Liver (tissue), 7 donors: ENCODE measurements at regions not wholly inside any gene's neighbourhood (a gene's known extent, or its start where the extent isn't known, plus 50 kb on each side); places are given as distances from the start of the nearest gene placed in this dataset.

Experiments
- DNase-seq: peaks from one replicate; pipeline ENCODE4 v3.0.0-alpha.2; 2017; ENCODE audit warnings: low spot score
- H3K27ac ChIP-seq, 2 donors: one replicate each; pipeline ENCODE4 v1.7.0; 2013; ENCODE audit warnings: inconsistent platforms in 2 of 2, low read length in 2 of 2, control low read depth in 1 of 2, low read depth in 1 of 2, mild to moderate bottlenecking in 1 of 2
- H3K27me3 ChIP-seq, 4 donors: one replicate each; pipeline versions ENCODE4 v1.6.1 to v1.7.0; 2013; ENCODE audit warnings: low read length in 3 of 4, inconsistent platforms in 1 of 4, mild to moderate bottlenecking in 1 of 4, moderate library complexity in 1 of 4; ENCODE audit not compliant: control insufficient read depth in 4 of 4, insufficient read depth in 4 of 4
- H3K36me3 ChIP-seq, 4 donors: one replicate each; pipeline versions ENCODE4 v1.6.1 to v1.7.0; 2013; ENCODE audit warnings: low read length in 3 of 4, mild to moderate bottlenecking in 3 of 4, low read depth in 1 of 4, moderate library complexity in 1 of 4; ENCODE audit not compliant: control insufficient read depth in 4 of 4, insufficient read depth in 3 of 4
- H3K4me1 ChIP-seq, 4 donors: one replicate each; pipeline versions ENCODE4 v1.6.1 to v1.7.0; 2013; ENCODE audit warnings: low read length in 3 of 4, mild to moderate bottlenecking in 3 of 4, moderate library complexity in 1 of 4; ENCODE audit not compliant: control insufficient read depth in 4 of 4, insufficient read depth in 4 of 4
- H3K4me3 ChIP-seq, 3 donors: one replicate each; pipeline versions ENCODE4 v1.6.1 to v1.7.0; 2013; ENCODE audit warnings: low read length in 3 of 3, control low read depth in 1 of 3, low read depth in 1 of 3, mild to moderate bottlenecking in 1 of 3
- H3K9ac ChIP-seq, 2 donors: one replicate each; pipeline ENCODE4 v1.7.0; 2013; ENCODE audit warnings: low read length in 2 of 2, mild to moderate bottlenecking in 2 of 2, moderate library complexity in 2 of 2, control low read depth in 1 of 2, low read depth in 1 of 2
- H3K9me3 ChIP-seq, 4 donors: one replicate each; pipeline versions ENCODE4 v1.6.1 to v1.7.0; 2013; ENCODE audit warnings: low read length in 3 of 4; ENCODE audit not compliant: control insufficient read depth in 4 of 4
- EGR1 ChIP-seq, 2 donors: IDR thresholded peaks; 2 replicates each; pipeline ENCODE4 v1.6.1; 2016 to 2018; ENCODE audit warnings: antibody characterized with exemption in 2 of 2, low read depth in 2 of 2
- FOXA1 ChIP-seq: IDR thresholded peaks from 2 replicates; pipeline ENCODE4 v1.6.1; 2016; ENCODE audit warnings: antibody characterized with exemption
- GABPA ChIP-seq, 2 donors: IDR thresholded peaks in 1 of 2; conservative IDR thresholded peaks in 1 of 2; 2 replicates each; pipeline ENCODE4 v1.6.1; 2016; ENCODE audit warnings: antibody characterized with exemption in 2 of 2, mild to moderate bottlenecking in 1 of 2, moderate library complexity in 1 of 2
- HNF4A ChIP-seq, 2 donors: conservative IDR thresholded peaks; 2 replicates each; pipeline ENCODE4 v1.6.1; 2016; ENCODE audit warnings: antibody characterized with exemption in 2 of 2, mild to moderate bottlenecking in 2 of 2
- MAX ChIP-seq: IDR thresholded peaks from 2 replicates; pipeline ENCODE4 v1.6.1; 2016; ENCODE audit warnings: antibody characterized with exemption
- NR2F2 ChIP-seq: IDR thresholded peaks from 2 replicates; pipeline ENCODE4 v1.6.1; 2016; ENCODE audit warnings: antibody characterized with exemption
- RAD21 ChIP-seq, 2 donors: IDR thresholded peaks; 2 replicates each; pipeline ENCODE4 v1.6.1; 2016; ENCODE audit warnings: antibody characterized with exemption in 2 of 2, mild to moderate bottlenecking in 2 of 2
- REST ChIP-seq: IDR thresholded peaks from 2 replicates; pipeline ENCODE4 v1.6.1; 2016; ENCODE audit warnings: antibody characterized with exemption, mild to moderate bottlenecking
- RXRA ChIP-seq, 2 donors: IDR thresholded peaks; 2 replicates each; pipeline ENCODE4 v1.6.1; 2017 to 2018; ENCODE audit warnings: antibody characterized with exemption in 2 of 2, mild to moderate bottlenecking in 1 of 2
- SP1 ChIP-seq: IDR thresholded peaks from 2 replicates; pipeline ENCODE4 v1.6.1; 2018; ENCODE audit warnings: antibody characterized with exemption, mild to moderate bottlenecking
- YY1 ChIP-seq: IDR thresholded peaks from 2 replicates; pipeline ENCODE4 v1.6.1; 2016; ENCODE audit warnings: antibody characterized with exemption, mild to moderate bottlenecking
- ZBTB33 ChIP-seq: IDR thresholded peaks from 2 replicates; pipeline ENCODE4 v1.6.1; 2016; ENCODE audit warnings: antibody characterized with exemption
- WGBS: extraction: QIAGEN DNeasy Blood & Tissue Kit; methylation state at CpG from one replicate; pipeline ENCODE4 v1.1.7; 2013; 5-methylcytosine and 5-hydroxymethylcytosine counted together
- TF ChIP-seq, protein P1 (sequence below): IDR thresholded peaks from 2 replicates; pipeline ENCODE4 v1.6.1; 2016; ENCODE audit warnings: antibody characterized with exemption
- donor health status: healthy.
- donor health status: healthy.
- donor health status: healthy.
- donor health status: healthy.

GRCh38 chr22:42189761-42190160 is 59.2 kb upstream of the CYP2D6 start:
- Histone ChIP-seq H3K9ac (no peak overlapping the region), H3K4me1 (peaks cover 0 to 2% (median 0%) of the 10 kb centered on the region in 4 donors), H3K27me3 (no peaks in the 10 kb centered on the region), H3K27ac (no peak overlapping the region), H3K4me3 (no peak overlapping the region), H3K9me3 (no peaks in the 10 kb centered on the region), H3K36me3 (no peaks in the 10 kb centered on the region)
- TF ChIP-seq FOXA1 (no peak), ZBTB33 (no peak), GABPA (IDR thresholded peaks at IDR 0.05 in 1 of 2, conservative IDR thresholded peaks at IDR 0.05 in 1 of 2) (no peak), RAD21 (IDR thresholded peaks at IDR 0.05) (no peak)
- TF ChIP-seq, protein P1, sequence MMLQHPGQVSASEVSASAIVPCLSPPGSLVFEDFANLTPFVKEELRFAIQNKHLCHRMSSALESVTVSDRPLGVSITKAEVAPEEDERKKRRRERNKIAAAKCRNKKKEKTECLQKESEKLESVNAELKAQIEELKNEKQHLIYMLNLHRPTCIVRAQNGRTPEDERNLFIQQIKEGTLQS, result no peak
- 97% methylated on average over 4 of the region's 4 CpGs for WGBS
- DNase-seq, result no peak

DNA sequence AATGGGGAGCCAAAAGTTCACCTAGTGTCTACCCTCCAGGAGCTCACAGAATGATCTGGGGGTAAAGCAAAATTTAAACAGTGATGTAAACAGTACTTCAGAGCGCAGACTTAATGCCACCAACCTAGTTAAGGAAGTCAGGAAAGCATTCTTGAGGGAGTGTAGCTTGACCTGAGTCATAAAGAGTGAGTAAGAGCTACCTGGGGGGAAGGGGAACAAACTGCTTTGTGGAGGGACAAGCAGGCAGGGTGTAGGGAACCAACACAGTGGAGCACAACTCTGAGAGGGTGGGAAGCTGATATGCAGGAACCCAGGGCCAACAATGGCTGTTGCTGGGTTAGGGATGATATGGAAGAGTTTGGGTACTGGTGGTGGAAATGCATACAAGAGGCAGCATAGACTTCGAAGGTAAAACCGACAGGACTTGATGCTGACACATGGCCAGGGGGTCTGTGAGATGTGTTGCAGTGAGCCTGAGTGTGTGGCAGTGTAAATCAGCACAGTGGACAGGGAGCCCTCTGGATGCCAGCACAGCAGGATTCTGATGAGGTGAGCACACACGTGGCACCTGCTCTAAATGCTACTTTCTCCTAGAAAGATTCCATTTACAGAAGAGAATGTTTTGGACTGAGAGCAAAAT is 58.3 kb upstream of the CYP2D6 start:
- H3K4me1 ChIP-seq, result peaks cover 0 to 2% (median 0%) of the 10 kb centered on the region in 4 donors
- H3K27ac ChIP-seq, result no peak overlapping the region
- TF ChIP-seq GABPA (IDR thresholded peaks at IDR 0.05 in 1 of 2, conservative IDR thresholded peaks at IDR 0.05 in 1 of 2) (no peak), FOXA1 (no peak), YY1 (no peak), RAD21 (IDR thresholded peaks at IDR 0.05) (no peak), ZBTB33 (no peak), EGR1 (IDR thresholded peaks at IDR 0.05; ENCODE audit: low read depth in 2 of 2) (no peak), SP1 (no peak), REST (no peak), NR2F2 (no peak), RXRA (IDR thresholded peaks at IDR 0.05) (no peak), MAX (no peak), HNF4A (conservative IDR thresholded peaks at IDR 0.05) (no peak)
- TF ChIP-seq, protein P1, result no peak
- H3K9me3 ChIP-seq, result no peaks in the 10 kb centered on the region
- WGBS, result 88% methylated on average over 4 of the region's 4 CpGs
- no peak overlapping the region for H3K9ac ChIP-seq
- H3K36me3 ChIP-seq, result no peaks in the 10 kb centered on the region
- H3K27me3 ChIP-seq, result no peaks in the 10 kb centered on the region
- no peak for DNase-seq
- no peak overlapping the region for H3K4me3 ChIP-seq
